Esophagus muscularis mucosa (tissue), 3 donors: ENCODE measurements at regions not wholly inside any gene's neighbourhood (a gene's known extent, or its start where the extent isn't known, plus 50 kb on each side); places are given as distances from the start of the nearest gene placed in this dataset.

ENCODE experiments used
- CTCF ChIP-seq, 3 experiments: fragments of 200-600 bp in 2 of 3; fragments of 450-650 bp in 1 of 3; sonication (generic) in 2 of 3; IDR thresholded peaks; one replicate each; pipeline ENCODE4 v1.5.1; 2017 to 2019; ENCODE audit warnings: antibody characterized with exemption in 3 of 3, mild to moderate bottlenecking in 2 of 3, moderate library complexity in 1 of 3
- POLR2AphosphoS5 ChIP-seq, 2 donors: sonication (generic); formaldehyde crosslinking; IDR thresholded peaks; one replicate each; pipeline ENCODE4 v1.6.1; 2017; ENCODE audit warnings: antibody characterized with exemption in 2 of 2

DNA sequence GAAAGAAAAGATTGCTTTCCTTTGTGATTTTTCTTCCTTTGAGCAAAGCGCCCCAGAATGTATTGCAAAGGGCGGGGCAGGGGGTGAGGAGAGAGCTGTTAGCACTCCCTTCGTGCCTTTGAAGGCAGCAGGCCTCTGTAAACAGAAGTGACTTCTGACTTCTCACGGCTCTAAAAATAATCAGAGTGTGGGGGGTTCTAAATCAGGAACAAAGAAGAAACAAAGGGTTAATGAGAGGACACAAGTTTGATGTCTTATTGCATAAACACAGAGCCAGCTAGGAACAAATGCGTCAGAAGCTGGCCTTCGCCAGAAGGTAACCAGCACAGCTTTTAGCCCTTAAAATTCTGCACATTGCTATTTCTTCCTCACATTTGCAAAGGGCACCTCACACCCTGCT, 626.2 kb downstream of the MID1IP1 start:
- TF ChIP-seq CTCF (IDR thresholded peaks at IDR 0.05) (no peak), POLR2AphosphoS5 (IDR thresholded peaks at IDR 0.05) (peak in 1 of 2 donors; percentile 37)
